ENCODE measurements at regions not wholly inside any gene's neighbourhood (a gene's known extent, or its start where the extent isn't known, plus 50 kb on each side); places are given as distances from the start of the nearest gene placed in this dataset.

DNA sequence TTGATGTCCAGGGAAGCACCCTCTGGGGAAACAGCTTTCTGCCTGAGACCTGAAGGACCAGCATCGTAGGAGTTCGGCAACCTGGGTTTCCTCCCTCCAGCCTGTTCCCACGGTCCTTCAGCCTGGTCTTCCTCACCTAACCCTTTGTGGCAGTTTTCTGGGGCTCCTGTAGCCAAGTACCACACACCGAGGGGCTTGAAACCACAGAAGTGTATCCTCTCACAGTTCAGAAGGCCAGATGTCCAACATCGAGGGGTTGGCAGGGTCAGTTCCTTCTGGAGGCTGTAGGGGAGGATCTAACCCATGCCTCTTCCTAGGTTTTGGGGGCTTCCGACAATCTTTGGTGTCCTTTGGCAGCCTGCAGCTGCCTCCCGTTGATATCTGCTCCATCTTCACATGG lies 381.0 kb upstream of the TNRC6C start:
- no peak overlapping the region for H3K27ac ChIP-seq
- TF ChIP-seq, protein P1, sequence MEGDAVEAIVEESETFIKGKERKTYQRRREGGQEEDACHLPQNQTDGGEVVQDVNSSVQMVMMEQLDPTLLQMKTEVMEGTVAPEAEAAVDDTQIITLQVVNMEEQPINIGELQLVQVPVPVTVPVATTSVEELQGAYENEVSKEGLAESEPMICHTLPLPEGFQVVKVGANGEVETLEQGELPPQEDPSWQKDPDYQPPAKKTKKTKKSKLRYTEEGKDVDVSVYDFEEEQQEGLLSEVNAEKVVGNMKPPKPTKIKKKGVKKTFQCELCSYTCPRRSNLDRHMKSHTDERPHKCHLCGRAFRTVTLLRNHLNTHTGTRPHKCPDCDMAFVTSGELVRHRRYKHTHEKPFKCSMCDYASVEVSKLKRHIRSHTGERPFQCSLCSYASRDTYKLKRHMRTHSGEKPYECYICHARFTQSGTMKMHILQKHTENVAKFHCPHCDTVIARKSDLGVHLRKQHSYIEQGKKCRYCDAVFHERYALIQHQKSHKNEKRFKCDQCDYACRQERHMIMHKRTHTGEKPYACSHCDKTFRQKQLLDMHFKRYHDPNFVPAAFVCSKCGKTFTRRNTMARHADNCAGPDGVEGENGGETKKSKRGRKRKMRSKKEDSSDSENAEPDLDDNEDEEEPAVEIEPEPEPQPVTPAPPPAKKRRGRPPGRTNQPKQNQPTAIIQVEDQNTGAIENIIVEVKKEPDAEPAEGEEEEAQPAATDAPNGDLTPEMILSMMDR (conservative IDR thresholded peaks at IDR 0.05): no peak
- TF ChIP-seq ZFX (IDR thresholded peaks at IDR 0.05): no peak

DNA sequence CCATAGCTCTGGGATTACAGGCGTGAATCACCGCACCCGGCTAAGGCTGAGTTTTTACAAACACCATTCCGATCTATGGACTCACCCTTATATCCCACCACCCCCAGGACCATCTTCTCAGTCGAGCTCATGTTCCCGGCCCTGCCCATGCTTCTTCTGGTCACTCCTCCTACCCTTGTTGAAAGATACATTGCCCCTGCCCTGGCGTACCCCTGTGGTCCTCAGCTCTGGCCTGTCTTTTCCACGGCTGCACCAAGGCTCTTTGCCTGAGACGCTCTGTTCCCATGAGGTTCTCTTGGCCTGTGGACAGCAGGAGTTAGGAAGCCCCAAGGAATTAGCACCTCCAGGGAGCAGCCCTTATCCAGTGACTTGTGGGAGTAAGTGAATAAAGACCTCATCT lies 379.4 kb upstream of the TNRC6C start:
- no peak overlapping the region for H3K27ac ChIP-seq
- TF ChIP-seq, protein P1 (conservative IDR thresholded peaks at IDR 0.05): no peak
- TF ChIP-seq ZFX (IDR thresholded peaks at IDR 0.05): no peak

DNA sequence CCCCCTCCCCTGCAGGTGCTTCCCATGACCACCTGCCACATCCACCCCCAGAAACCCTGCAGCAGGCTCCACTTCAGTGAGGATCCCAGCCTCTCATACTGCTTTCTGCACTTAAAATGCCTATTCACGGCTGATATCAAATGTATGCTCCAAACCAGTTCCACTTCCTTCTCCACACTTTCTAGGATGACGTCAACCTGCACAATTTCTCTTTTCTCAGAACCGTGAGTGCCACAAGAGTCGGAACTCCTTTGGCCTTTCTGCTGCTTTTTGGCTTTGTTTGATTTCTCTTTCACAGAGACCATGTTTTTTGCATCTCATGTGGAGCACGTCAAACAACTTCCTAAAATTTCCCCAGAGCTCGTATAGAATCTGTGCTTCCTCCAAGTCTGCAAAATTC lies 378.8 kb upstream of the TNRC6C start:
- H3K27ac ChIP-seq: no peak overlapping the region
- no peak for TF ChIP-seq ZFX (IDR thresholded peaks at IDR 0.05)
- TF ChIP-seq, protein P1 (conservative IDR thresholded peaks at IDR 0.05): no peak

DNA sequence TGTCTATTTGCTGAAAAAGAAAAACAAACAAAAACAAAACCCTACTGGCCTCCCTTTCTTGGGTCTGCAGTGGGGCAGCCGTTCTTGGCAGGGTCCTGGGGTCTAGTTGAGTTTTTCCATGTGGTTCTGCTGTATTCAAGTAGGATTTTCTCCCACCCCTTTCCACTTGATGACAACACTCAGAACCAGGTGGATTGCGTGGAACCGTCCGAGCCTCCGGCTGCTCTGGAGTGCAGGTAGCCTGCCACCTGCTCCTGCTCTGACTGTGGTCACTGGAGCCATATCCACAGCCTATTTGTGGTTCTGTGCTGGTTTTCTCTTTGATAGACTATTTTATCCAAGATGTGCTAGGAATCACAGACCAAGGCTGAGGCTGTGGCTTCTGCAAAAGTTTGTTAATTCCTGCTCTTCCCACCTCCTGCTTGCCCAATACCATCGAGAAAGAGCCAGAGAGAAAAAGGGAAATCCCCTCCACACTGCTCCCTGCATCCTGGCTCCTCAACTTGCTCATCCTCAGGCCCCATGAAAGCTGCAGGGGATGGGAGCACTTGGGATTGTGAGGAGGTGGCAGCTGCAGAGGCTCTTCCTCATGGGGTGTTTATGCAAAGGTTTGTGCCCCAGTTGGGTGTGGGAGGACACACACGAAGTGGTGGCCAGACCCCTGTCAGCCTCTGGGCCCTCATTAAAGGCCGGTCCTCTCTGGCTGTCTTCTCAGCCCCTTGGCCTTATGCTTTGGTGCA lies 377.8 kb upstream of the TNRC6C start:
- TF ChIP-seq ZFX (IDR thresholded peaks at IDR 0.05): no peak
- TF ChIP-seq, protein P1 (conservative IDR thresholded peaks at IDR 0.05): no peak
- no peak overlapping the region for H3K27ac ChIP-seq

DNA sequence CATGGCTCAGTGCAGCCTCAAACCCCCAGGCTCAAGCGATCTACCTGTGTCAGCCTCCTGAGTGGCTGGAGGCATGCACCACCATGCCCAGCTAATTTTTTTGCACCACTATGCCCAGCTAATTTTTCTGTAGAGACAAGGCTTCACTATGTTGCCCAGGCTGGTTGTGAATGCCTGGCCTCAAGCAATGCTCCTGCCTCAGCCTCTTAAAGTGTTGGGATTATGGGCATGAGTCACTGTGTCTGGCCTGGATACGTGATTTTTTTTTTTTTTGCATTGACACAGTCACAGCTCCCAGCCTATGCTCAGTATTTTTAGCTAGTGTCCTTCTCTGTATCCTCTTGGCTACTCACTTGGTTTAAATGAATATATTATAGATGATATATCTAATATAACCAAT lies 377.0 kb upstream of the TNRC6C start:
- H3K27ac ChIP-seq: no peak overlapping the region
- no peak for TF ChIP-seq ZFX (IDR thresholded peaks at IDR 0.05)
- TF ChIP-seq, protein P1 (conservative IDR thresholded peaks at IDR 0.05): no peak

DNA sequence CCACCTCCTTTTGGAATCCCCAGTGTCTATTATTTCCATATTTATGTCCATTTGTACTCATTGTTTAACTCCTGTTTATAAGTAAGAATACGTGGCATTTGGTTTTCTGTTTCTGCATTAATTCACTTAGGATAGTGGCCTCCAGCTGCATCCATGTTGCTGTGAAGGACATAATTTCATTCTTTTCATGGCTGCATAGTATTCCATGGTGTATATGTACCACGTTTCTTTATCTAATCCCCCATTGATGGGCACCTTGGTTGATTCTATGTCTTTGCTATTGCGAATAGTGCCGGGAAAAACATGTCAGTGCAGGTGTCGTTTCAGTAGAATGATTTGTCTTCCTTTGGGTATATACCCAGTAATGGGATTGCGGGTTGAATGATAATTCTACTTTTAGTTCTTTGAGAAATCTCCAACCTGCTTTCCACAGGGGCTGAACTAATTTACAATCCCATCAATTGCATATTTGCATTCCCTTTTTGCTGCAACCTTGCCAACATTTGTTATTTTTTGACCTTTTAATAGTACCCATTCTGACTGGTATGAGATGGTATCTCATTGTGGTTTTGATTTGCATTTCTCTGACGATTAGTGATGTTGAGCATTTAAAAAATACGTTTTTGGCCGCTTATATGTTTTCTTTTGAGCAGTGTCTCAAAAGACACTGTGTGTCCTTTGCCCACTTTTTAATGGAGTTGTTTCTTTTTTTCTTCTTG lies 373.2 kb upstream of the TNRC6C start:
- no peak overlapping the region for H3K27ac ChIP-seq
- TF ChIP-seq, protein P1 (conservative IDR thresholded peaks at IDR 0.05): no peak
- no peak for TF ChIP-seq ZFX (IDR thresholded peaks at IDR 0.05)

DNA sequence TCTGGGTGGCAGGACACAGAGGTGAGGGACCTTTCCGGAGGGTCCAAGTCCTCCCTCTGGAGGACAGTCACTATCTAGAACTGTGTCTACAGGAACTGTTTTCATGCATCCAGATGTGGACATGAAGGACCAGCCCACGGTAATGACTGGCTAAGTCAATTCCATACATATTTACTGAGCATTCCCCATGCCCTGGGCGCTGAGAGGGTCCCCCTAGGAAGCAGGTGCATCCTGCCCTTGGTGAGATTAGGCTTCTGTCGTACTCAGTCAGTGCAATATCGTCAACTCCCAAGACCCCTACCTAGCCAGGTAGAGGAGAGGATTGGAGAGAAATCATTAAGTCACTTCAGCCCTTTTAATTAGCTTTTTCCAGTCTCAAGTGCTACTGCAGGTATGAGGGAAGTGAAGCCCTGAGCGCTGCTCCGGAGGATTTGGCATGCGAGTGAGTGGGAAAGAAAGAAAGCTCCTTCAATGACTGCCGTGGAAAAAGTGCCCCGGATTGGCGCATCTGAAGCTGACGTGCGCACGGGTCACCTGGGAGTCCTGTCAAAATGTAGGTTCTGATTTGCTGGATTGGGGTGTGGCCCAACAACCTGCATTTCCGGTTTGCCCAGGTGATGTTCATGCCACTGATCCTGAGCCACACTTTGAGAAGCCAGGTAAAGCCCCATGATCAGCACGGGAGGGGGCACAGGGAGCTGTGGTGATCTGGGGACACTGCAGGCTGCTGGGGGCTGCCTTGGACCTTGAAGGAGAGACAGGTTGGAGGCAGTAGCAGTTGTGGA lies 367.4 kb upstream of the TNRC6C start:
- H3K27ac ChIP-seq: no peak overlapping the region
- TF ChIP-seq, protein P1 (conservative IDR thresholded peaks at IDR 0.05): no peak
- TF ChIP-seq ZFX (IDR thresholded peaks at IDR 0.05): no peak

All from C4-2B (cell line).